GM12878 (cell line): ENCODE measurements at regions not wholly inside any gene's neighbourhood (a gene's known extent, or its start where the extent isn't known, plus 50 kb on each side); places are given as distances from the start of the nearest gene placed in this dataset.

Experiments
- HDAC6 ChIP-seq: fragments of 200-600 bp; sonication (generic); IDR thresholded peaks from one replicate; pipeline ENCODE4 v1.8.0; 2017; ENCODE audit warnings: antibody characterized with exemption; ENCODE audit not compliant: unreplicated experiment
- HSF1 ChIP-seq: fragments of 150-350 bp; IDR thresholded peaks from 2 replicates; pipeline ENCODE4 v1.6.1; 2014; ENCODE audit warnings: mild to moderate bottlenecking, low read depth, low read length
- JUNB ChIP-seq: IDR thresholded peaks from 2 replicates; pipeline ENCODE4 v1.6.1; 2016; ENCODE audit warnings: antibody characterized with exemption, mild to moderate bottlenecking
- POLR2AphosphoS5 ChIP-seq: IDR thresholded peaks from 2 replicates; pipeline ENCODE4 v1.6.1; 2011; ENCODE audit warnings: mild to moderate bottlenecking, low read length, inconsistent platforms
- YY1 ChIP-seq: IDR thresholded peaks from 2 replicates; pipeline ENCODE4 v1.6.1; 2011; ENCODE audit warnings: low read depth, mild to moderate bottlenecking, low read length
- TF ChIP-seq, protein P1 (sequence below), 3 experiments: IDR thresholded peaks in 2 of 3; conservative IDR thresholded peaks in 1 of 3; 2 replicates each; pipeline ENCODE4 v1.5.1; 2011; ENCODE audit warnings: low read depth in 3 of 3, low read length in 3 of 3, mild to moderate bottlenecking in 3 of 3, control low read depth in 2 of 3, moderate library complexity in 2 of 3, inconsistent platforms in 1 of 3, mixed read lengths in 1 of 3; ENCODE audit not compliant: control insufficient read depth in 2 of 3, insufficient read depth in 1 of 3; ENCODE audit errors: extremely low read depth in 1 of 3

GRCh38 chr2:129237966-129238725 is 741.3 kb upstream of the RAB6C start:
- TF ChIP-seq, protein P1, sequence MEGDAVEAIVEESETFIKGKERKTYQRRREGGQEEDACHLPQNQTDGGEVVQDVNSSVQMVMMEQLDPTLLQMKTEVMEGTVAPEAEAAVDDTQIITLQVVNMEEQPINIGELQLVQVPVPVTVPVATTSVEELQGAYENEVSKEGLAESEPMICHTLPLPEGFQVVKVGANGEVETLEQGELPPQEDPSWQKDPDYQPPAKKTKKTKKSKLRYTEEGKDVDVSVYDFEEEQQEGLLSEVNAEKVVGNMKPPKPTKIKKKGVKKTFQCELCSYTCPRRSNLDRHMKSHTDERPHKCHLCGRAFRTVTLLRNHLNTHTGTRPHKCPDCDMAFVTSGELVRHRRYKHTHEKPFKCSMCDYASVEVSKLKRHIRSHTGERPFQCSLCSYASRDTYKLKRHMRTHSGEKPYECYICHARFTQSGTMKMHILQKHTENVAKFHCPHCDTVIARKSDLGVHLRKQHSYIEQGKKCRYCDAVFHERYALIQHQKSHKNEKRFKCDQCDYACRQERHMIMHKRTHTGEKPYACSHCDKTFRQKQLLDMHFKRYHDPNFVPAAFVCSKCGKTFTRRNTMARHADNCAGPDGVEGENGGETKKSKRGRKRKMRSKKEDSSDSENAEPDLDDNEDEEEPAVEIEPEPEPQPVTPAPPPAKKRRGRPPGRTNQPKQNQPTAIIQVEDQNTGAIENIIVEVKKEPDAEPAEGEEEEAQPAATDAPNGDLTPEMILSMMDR (IDR thresholded peaks at IDR 0.05 in 2 of 3, conservative IDR thresholded peaks at IDR 0.05 in 1 of 3; ENCODE audit: control insufficient read depth in 2 of 3, extremely low read depth in 1 of 3, insufficient read depth in 1 of 3, low read depth in 3 of 3, low read length in 3 of 3), result no peak
- TF ChIP-seq POLR2AphosphoS5 (no peak), HDAC6 (no peak), YY1 (no peak), HSF1 (no peak), JUNB (no peak)
